Neuron (in vitro differentiated cells): ENCODE measurements at regions not wholly inside any gene's neighbourhood (a gene's known extent, or its start where the extent isn't known, plus 50 kb on each side); places are given as distances from the start of the nearest gene placed in this dataset.

ENCODE experiments used
- H2AFZ ChIP-seq: one replicate; pipeline ENCODE4 v1.6.1; 2013; ENCODE audit warnings: low read depth, mild to moderate bottlenecking, inconsistent platforms, low read length, moderate library complexity
- H3K27me3 ChIP-seq: one replicate; pipeline ENCODE4 v1.6.1; 2013; ENCODE audit warnings: low read length; ENCODE audit not compliant: insufficient read depth
- H3K36me3 ChIP-seq: one replicate; pipeline ENCODE4 v1.6.1; 2013; ENCODE audit warnings: low read length; ENCODE audit not compliant: insufficient read depth
- H3K4me1 ChIP-seq: one replicate; pipeline ENCODE4 v1.6.1; 2013; ENCODE audit warnings: low read length; ENCODE audit not compliant: insufficient read depth
- H3K4me3 ChIP-seq: 2 replicates; pipeline ENCODE4 v1.5.1; 2013; ENCODE audit warnings: mild to moderate bottlenecking, low read length, moderate library complexity
- H3K9me3 ChIP-seq: one replicate; pipeline ENCODE4 v1.6.1; 2013; ENCODE audit warnings: low read length

GRCh38 chr10:61188101-61188500 lies 244.1 kb upstream of the RHOBTB1 start:
- Histone ChIP-seq H3K4me3 (no peak overlapping the region), H3K4me1 (peaks cover 11% of the 10 kb centered on the region), H3K36me3 (no peaks in the 10 kb centered on the region), H3K27me3 (no peaks in the 10 kb centered on the region), H3K9me3 (no peaks in the 10 kb centered on the region), H2AFZ (peak overlapping the region; percentile 52)

GRCh38 chr10:61187601-61188000 lies 243.6 kb upstream of the RHOBTB1 start:
- no peak overlapping the region for H3K4me3 ChIP-seq
- peaks cover 11% of the 10 kb centered on the region for H3K4me1 ChIP-seq
- H3K27me3 ChIP-seq, result no peaks in the 10 kb centered on the region
- H2AFZ ChIP-seq, result no peak overlapping the region
- no peaks in the 10 kb centered on the region for H3K36me3 ChIP-seq
- no peaks in the 10 kb centered on the region for H3K9me3 ChIP-seq

GRCh38 chr10:61186408-61186807 lies 242.4 kb upstream of the RHOBTB1 start:
- no peaks in the 10 kb centered on the region for H3K9me3 ChIP-seq
- no peaks in the 10 kb centered on the region for H3K36me3 ChIP-seq
- no peaks in the 10 kb centered on the region for H3K27me3 ChIP-seq
- peaks cover 11% of the 10 kb centered on the region for H3K4me1 ChIP-seq
- H3K4me3 ChIP-seq, result no peak overlapping the region
- no peak overlapping the region for H2AFZ ChIP-seq

- Histone ChIP-seq H3K27me3 (no peaks in the 10 kb centered on the region), H3K36me3 (no peaks in the 10 kb centered on the region), H3K4me3 (no peak overlapping the region), H3K4me1 (peaks cover 11% of the 10 kb centered on the region), H2AFZ (no peak overlapping the region), H3K9me3 (no peaks in the 10 kb centered on the region)
Observed at GRCh38 chr10:61184429-61184828, 240.4 kb upstream of the RHOBTB1 start.

- Histone ChIP-seq H3K36me3 (no peaks in the 10 kb centered on the region), H3K9me3 (no peaks in the 10 kb centered on the region), H3K4me1 (peaks cover 11% of the 10 kb centered on the region), H3K27me3 (no peaks in the 10 kb centered on the region), H2AFZ (no peak overlapping the region), H3K4me3 (no peak overlapping the region)
Observed at GRCh38 chr10:61183967-61184366, 240.0 kb upstream of the RHOBTB1 start.

- Histone ChIP-seq H3K4me1 (no peaks in the 10 kb centered on the region), H3K9me3 (no peaks in the 10 kb centered on the region), H3K4me3 (no peak overlapping the region), H3K36me3 (no peaks in the 10 kb centered on the region), H3K27me3 (no peaks in the 10 kb centered on the region), H2AFZ (no peak overlapping the region)
Observed at GRCh38 chr10:61181832-61182231, 237.8 kb upstream of the RHOBTB1 start.

GRCh38 chr10:61179771-61180170 lies 235.8 kb upstream of the RHOBTB1 start:
- Histone ChIP-seq H3K27me3 (no peaks in the 10 kb centered on the region), H3K4me1 (no peaks in the 10 kb centered on the region)

GRCh38 chr10:61176424-61176823 lies 232.4 kb upstream of the RHOBTB1 start:
- Histone ChIP-seq H3K27me3 (no peaks in the 10 kb centered on the region), H3K36me3 (no peaks in the 10 kb centered on the region), H2AFZ (no peak overlapping the region), H3K9me3 (no peaks in the 10 kb centered on the region), H3K4me3 (no peak overlapping the region), H3K4me1 (no peaks in the 10 kb centered on the region)

More at GRCh38 chr10:61179771-61180170, 235.8 kb upstream of the RHOBTB1 start:
- Histone ChIP-seq H2AFZ (no peak overlapping the region), H3K4me3 (no peak overlapping the region), H3K9me3 (no peaks in the 10 kb centered on the region), H3K36me3 (no peaks in the 10 kb centered on the region)

- Histone ChIP-seq H3K36me3 (no peaks in the 10 kb centered on the region), H2AFZ (no peak overlapping the region), H3K9me3 (no peaks in the 10 kb centered on the region), H3K4me1 (no peaks in the 10 kb centered on the region), H3K4me3 (no peak overlapping the region), H3K27me3 (no peaks in the 10 kb centered on the region)
Observed at GRCh38 chr10:61175316-61175715, 231.3 kb upstream of the RHOBTB1 start.

- Histone ChIP-seq H2AFZ (no peak overlapping the region), H3K27me3 (no peaks in the 10 kb centered on the region), H3K4me3 (no peak overlapping the region)
Observed at GRCh38 chr10:61173450-61173849, 229.5 kb upstream of the RHOBTB1 start.

GRCh38 chr10:61172182-61172926 lies 228.4 kb upstream of the RHOBTB1 start:
- no peaks in the 10 kb centered on the region for H3K4me1 ChIP-seq

More at GRCh38 chr10:61173450-61173849, 229.5 kb upstream of the RHOBTB1 start:
- Histone ChIP-seq H3K36me3 (no peaks in the 10 kb centered on the region), H3K9me3 (no peaks in the 10 kb centered on the region), H3K4me1 (no peaks in the 10 kb centered on the region)

GRCh38 chr10:61170594-61170993 lies 226.6 kb upstream of the RHOBTB1 start:
- no peaks in the 10 kb centered on the region for H3K9me3 ChIP-seq
- H2AFZ ChIP-seq, result no peak overlapping the region
- no peak overlapping the region for H3K4me3 ChIP-seq
- H3K36me3 ChIP-seq, result no peaks in the 10 kb centered on the region
- H3K4me1 ChIP-seq, result no peaks in the 10 kb centered on the region
- H3K27me3 ChIP-seq, result no peaks in the 10 kb centered on the region

More at GRCh38 chr10:61172182-61172926, 228.4 kb upstream of the RHOBTB1 start:
- no peaks in the 10 kb centered on the region for H3K27me3 ChIP-seq
- H3K36me3 ChIP-seq, result no peaks in the 10 kb centered on the region
- no peaks in the 10 kb centered on the region for H3K9me3 ChIP-seq
- H2AFZ ChIP-seq, result no peak overlapping the region
- no peak overlapping the region for H3K4me3 ChIP-seq

- Histone ChIP-seq H3K36me3 (no peaks in the 10 kb centered on the region), H3K4me3 (no peak overlapping the region), H2AFZ (no peak overlapping the region), H3K27me3 (no peaks in the 10 kb centered on the region), H3K9me3 (no peaks in the 10 kb centered on the region), H3K4me1 (no peaks in the 10 kb centered on the region)
Observed at GRCh38 chr10:61169294-61169693, 225.3 kb upstream of the RHOBTB1 start.

GRCh38 chr10:61166489-61166888 lies 222.5 kb upstream of the RHOBTB1 start:
- Histone ChIP-seq H3K9me3 (no peaks in the 10 kb centered on the region), H2AFZ (no peak overlapping the region), H3K36me3 (no peaks in the 10 kb centered on the region), H3K27me3 (no peaks in the 10 kb centered on the region), H3K4me3 (no peak overlapping the region), H3K4me1 (no peaks in the 10 kb centered on the region)
